ENCODE measurements at regions not wholly inside any gene's neighbourhood (a gene's known extent, or its start where the extent isn't known, plus 50 kb on each side); places are given as distances from the start of the nearest gene placed in this dataset.

- Histone ChIP-seq H3K14ac (ENCODE audit: insufficient read depth, low read length) (no peak overlapping the region), H4K8ac (replicated peaks; ENCODE audit: insufficient read length, low read depth, low read length) (no peak overlapping the region), H3K23me2 (ENCODE audit: insufficient read length, low read depth, low read length, poor library complexity, severe bottlenecking) (no peaks in the 10 kb centered on the region), H4K5ac (ENCODE audit: insufficient read length, low read depth, low read length) (no peak overlapping the region), H4K20me1 (ENCODE audit: control insufficient read depth, insufficient read depth, insufficient read length) (no peaks in the 10 kb centered on the region), H3K9ac (ENCODE audit: extremely low read depth, insufficient read length, low read length) (no peak overlapping the region), H3T11ph (ENCODE audit: low read length) (no peak overlapping the region), H3K18ac (ENCODE audit: insufficient read length, low read depth, low read length) (no peak overlapping the region), H3K4ac (ENCODE audit: low read depth, low read length) (no peak overlapping the region), H2AFZ (ENCODE audit: low read length) (no peak overlapping the region), H4K91ac (ENCODE audit: insufficient read length, low read depth, low read length) (no peak overlapping the region), H3K56ac (ENCODE audit: insufficient read length, low read depth, low read length) (no peak overlapping the region), H2BK120ac (ENCODE audit: low read depth, low read length, poor library complexity, severe bottlenecking) (no peak overlapping the region), H3K9me3 (ENCODE audit: control insufficient read depth, low read depth, low read length) (no peaks in the 10 kb centered on the region), H2BK5ac (ENCODE audit: insufficient read length, low read length) (no peak overlapping the region), H3K4me1 (ENCODE audit: insufficient read depth, low read length) (no peaks in the 10 kb centered on the region), H3K4me2 (ENCODE audit: insufficient read depth, insufficient read length, low read length) (no peak overlapping the region), H3K23ac (ENCODE audit: insufficient read length, low read depth, low read length) (no peak overlapping the region), H2BK20ac (ENCODE audit: low read depth, low read length, poor library complexity, severe bottlenecking) (no peak overlapping the region), H2BK12ac (ENCODE audit: insufficient read length, low read depth, low read length) (no peak overlapping the region), H3K79me1 (ENCODE audit: insufficient read depth, low read depth, low read length, poor library complexity, severe bottlenecking) (no peaks in the 10 kb centered on the region), H2BK15ac (ENCODE audit: low read depth, low read length) (no peak overlapping the region), H3K79me2 (ENCODE audit: insufficient read depth, low read length) (no peaks in the 10 kb centered on the region), H3K27me3 (ENCODE audit: insufficient read depth, low read length) (no peaks in the 10 kb centered on the region), H3K27ac (ENCODE audit: insufficient read length, low read depth, low read length) (no peak overlapping the region), H2AK5ac (ENCODE audit: insufficient read length, low read length) (no peak overlapping the region)
- Mint-ChIP-seq H3K4me3 (no peak overlapping the region), H3K27me3 (ENCODE audit: low read depth) (no peaks in the 10 kb centered on the region; the same call in 1 of the 2 replicates), H3K9me3 (peaks cover 24% of the 10 kb centered on the region in 2 experiments), H3K36me3 (ENCODE audit: insufficient read depth in 1 of 3, low read depth in 3 of 3) (peaks cover 2 to 22% (median 5%) of the 10 kb centered on the region in 3 experiments), H3K27ac (no peak overlapping the region), H3K4me1 (peaks cover 0 to 3% of the 10 kb centered on the region in 2 experiments; a peak in 3 of 4 replicates)
- no peak for TF ChIP-seq CTCF (conservative IDR thresholded peaks at IDR 0.05)
- DNase-seq: no peak
- WGBS (ENCODE audit: extremely low coverage, insufficient read length, low lambda C conversion rate): no CpG with 5 or more reads among the region's 4 CpGs
Observed at GRCh38 chr5:99379187-99379586, 450.4 kb upstream of the CHD1 start.
